Memory B cell (primary cell): ENCODE measurements at regions not wholly inside any gene's neighbourhood (a gene's known extent, or its start where the extent isn't known, plus 50 kb on each side); places are given as distances from the start of the nearest gene placed in this dataset.

Experiments used
- ATAC-seq: fragments of 150-1000 bp; cut with Tn5 transposase; 2 replicates; pipeline ENCODE4 v1.10.0; 2021; ENCODE audit warnings: low read depth, mild to moderate bottlenecking, moderate library complexity
- DNase-seq, 2 donors: peaks; one replicate each; pipeline ENCODE4 v3.0.0; 2022; ENCODE audit warnings: low spot score in 2 of 2
- H3K27ac Mint-ChIP-seq: one replicate; pipeline ENCODE4 v1.8.0; 2022; ENCODE audit warnings: mild to moderate bottlenecking, moderate library complexity, mixed read lengths
- H3K27me3 Mint-ChIP-seq: one replicate; pipeline ENCODE4 v1.8.0; 2022; ENCODE audit warnings: mixed read lengths
- H3K36me3 Mint-ChIP-seq: one replicate; pipeline ENCODE4 v1.8.0; 2022; ENCODE audit warnings: mild to moderate bottlenecking, mixed read lengths
- H3K4me1 Mint-ChIP-seq: one replicate; pipeline ENCODE4 v1.8.0; 2022; ENCODE audit warnings: mixed read lengths
- H3K4me3 Mint-ChIP-seq: one replicate; pipeline ENCODE4 v1.8.0; 2022; ENCODE audit warnings: mild to moderate bottlenecking, moderate library complexity, mixed read lengths
- H3K9me3 Mint-ChIP-seq: one replicate; pipeline ENCODE4 v1.8.0; 2022; ENCODE audit warnings: mixed read lengths

- no peaks in the 10 kb centered on the region for H3K4me1 Mint-ChIP-seq
- H3K27me3 Mint-ChIP-seq: peaks cover 3% of the 10 kb centered on the region
- no peak for DNase-seq
- peaks cover 6% of the 10 kb centered on the region for H3K9me3 Mint-ChIP-seq
- H3K27ac Mint-ChIP-seq: no peak overlapping the region
- H3K4me3 Mint-ChIP-seq: no peak overlapping the region
- no peak for ATAC-seq
- no peaks in the 10 kb centered on the region for H3K36me3 Mint-ChIP-seq
Observed at GRCh38 chr3:116871905-116872304, 162.3 kb downstream of the TUSC7 start.

GRCh38 chr3:116872688-116873087 lies 163.1 kb downstream of the TUSC7 start:
- Mint-ChIP-seq H3K4me3 (no peak overlapping the region), H3K36me3 (no peaks in the 10 kb centered on the region), H3K9me3 (peaks cover 6% of the 10 kb centered on the region), H3K27ac (no peak overlapping the region), H3K4me1 (no peaks in the 10 kb centered on the region), H3K27me3 (peaks cover 3% of the 10 kb centered on the region)
- DNase-seq (no peak), ATAC-seq (no peak)

GRCh38 chr3:116873142-116873541 lies 163.6 kb downstream of the TUSC7 start:
- Mint-ChIP-seq H3K9me3 (peaks cover 8% of the 10 kb centered on the region), H3K36me3 (peaks cover 2% of the 10 kb centered on the region), H3K4me3 (no peak overlapping the region), H3K4me1 (no peaks in the 10 kb centered on the region), H3K27ac (no peak overlapping the region), H3K27me3 (peaks cover 3% of the 10 kb centered on the region)
- DNase-seq (no peak), ATAC-seq (no peak)

- H3K36me3 Mint-ChIP-seq: peaks cover 8% of the 10 kb centered on the region
- H3K27me3 Mint-ChIP-seq: peaks cover 2% of the 10 kb centered on the region
- ATAC-seq (no peak), DNase-seq (no peak)
- no peaks in the 10 kb centered on the region for H3K4me1 Mint-ChIP-seq
- no peak overlapping the region for H3K4me3 Mint-ChIP-seq
- no peak overlapping the region for H3K27ac Mint-ChIP-seq
- H3K9me3 Mint-ChIP-seq: peaks cover 10% of the 10 kb centered on the region
Observed at GRCh38 chr3:116877968-116878367, 168.4 kb downstream of the TUSC7 start.

GRCh38 chr3:116886202-116886893 lies 176.8 kb downstream of the TUSC7 start:
- Mint-ChIP-seq H3K27me3 (no peaks in the 10 kb centered on the region), H3K27ac (peak overlapping the region; percentile 54), H3K4me3 (peak overlapping the region; percentile 75), H3K36me3 (no peaks in the 10 kb centered on the region), H3K9me3 (no peaks in the 10 kb centered on the region), H3K4me1 (peaks cover 9% of the 10 kb centered on the region)
- no peak for DNase-seq
- peak; percentile 80 for ATAC-seq

GRCh38 chr3:116896116-116896515 lies 186.5 kb downstream of the TUSC7 start:
- Mint-ChIP-seq H3K4me1 (peaks cover 5% of the 10 kb centered on the region), H3K27ac (peak overlapping the region; percentile 28), H3K4me3 (no peak overlapping the region), H3K9me3 (no peaks in the 10 kb centered on the region), H3K27me3 (no peaks in the 10 kb centered on the region), H3K36me3 (no peaks in the 10 kb centered on the region)
- ATAC-seq: no peak
- DNase-seq: no peak

GRCh38 chr3:116897382-116897781 lies 187.8 kb downstream of the TUSC7 start:
- no peaks in the 10 kb centered on the region for H3K27me3 Mint-ChIP-seq
- peaks cover 5% of the 10 kb centered on the region for H3K4me1 Mint-ChIP-seq

GRCh38 chr3:116899253-116899652 lies 189.7 kb downstream of the TUSC7 start:
- Mint-ChIP-seq H3K4me1 (peaks cover 5% of the 10 kb centered on the region), H3K9me3 (no peaks in the 10 kb centered on the region), H3K27ac (no peak overlapping the region), H3K36me3 (no peaks in the 10 kb centered on the region), H3K4me3 (no peak overlapping the region), H3K27me3 (no peaks in the 10 kb centered on the region)
- DNase-seq: no peak
- ATAC-seq: no peak

More at GRCh38 chr3:116897382-116897781, 187.8 kb downstream of the TUSC7 start:
- Mint-ChIP-seq H3K36me3 (no peaks in the 10 kb centered on the region), H3K9me3 (no peaks in the 10 kb centered on the region), H3K4me3 (no peak overlapping the region), H3K27ac (no peak overlapping the region)
- ATAC-seq (no peak), DNase-seq (no peak)

- H3K9me3 Mint-ChIP-seq: peaks cover 2% of the 10 kb centered on the region
- H3K27me3 Mint-ChIP-seq: no peaks in the 10 kb centered on the region
- DNase-seq (no peak), ATAC-seq (no peak)
- peaks cover 2% of the 10 kb centered on the region for H3K36me3 Mint-ChIP-seq
- no peak overlapping the region for H3K4me3 Mint-ChIP-seq
- H3K27ac Mint-ChIP-seq: no peak overlapping the region
- no peaks in the 10 kb centered on the region for H3K4me1 Mint-ChIP-seq
Observed at GRCh38 chr3:116905334-116905733, 195.8 kb downstream of the TUSC7 start.

GRCh38 chr3:116905794-116906193 lies 196.2 kb downstream of the TUSC7 start:
- peaks cover 2% of the 10 kb centered on the region for H3K9me3 Mint-ChIP-seq
- H3K36me3 Mint-ChIP-seq: peaks cover 2% of the 10 kb centered on the region
- ATAC-seq: no peak

GRCh38 chr3:116912116-116912515 lies 202.5 kb downstream of the TUSC7 start:
- Mint-ChIP-seq H3K27ac (no peak overlapping the region), H3K27me3 (no peaks in the 10 kb centered on the region), H3K9me3 (peaks cover 2% of the 10 kb centered on the region), H3K4me3 (no peak overlapping the region), H3K4me1 (peaks cover 5% of the 10 kb centered on the region), H3K36me3 (peaks cover 2% of the 10 kb centered on the region)
- ATAC-seq: no peak
- no peak for DNase-seq

More at GRCh38 chr3:116905794-116906193, 196.2 kb downstream of the TUSC7 start:
- Mint-ChIP-seq H3K4me1 (peaks cover under 1% of the 10 kb centered on the region), H3K27ac (no peak overlapping the region), H3K4me3 (no peak overlapping the region), H3K27me3 (no peaks in the 10 kb centered on the region)
- no peak for DNase-seq

- no peak overlapping the region for H3K4me3 Mint-ChIP-seq
- H3K27me3 Mint-ChIP-seq: no peaks in the 10 kb centered on the region
- ATAC-seq (no peak), DNase-seq (no peak)
- H3K4me1 Mint-ChIP-seq: peaks cover 5% of the 10 kb centered on the region
- no peaks in the 10 kb centered on the region for H3K36me3 Mint-ChIP-seq
- no peaks in the 10 kb centered on the region for H3K9me3 Mint-ChIP-seq
- H3K27ac Mint-ChIP-seq: no peak overlapping the region
Observed at GRCh38 chr3:116914004-116914403, 204.4 kb downstream of the TUSC7 start.

GRCh38 chr3:116916836-116917235 lies 207.3 kb downstream of the TUSC7 start:
- H3K9me3 Mint-ChIP-seq: no peaks in the 10 kb centered on the region
- H3K36me3 Mint-ChIP-seq: no peaks in the 10 kb centered on the region
- DNase-seq: no peak
- H3K27ac Mint-ChIP-seq: no peak overlapping the region
- H3K4me1 Mint-ChIP-seq: no peaks in the 10 kb centered on the region
- ATAC-seq: no peak
- no peak overlapping the region for H3K4me3 Mint-ChIP-seq
- H3K27me3 Mint-ChIP-seq: no peaks in the 10 kb centered on the region

- no peak overlapping the region for H3K27ac Mint-ChIP-seq
- H3K27me3 Mint-ChIP-seq: no peaks in the 10 kb centered on the region
- H3K4me1 Mint-ChIP-seq: no peaks in the 10 kb centered on the region
- no peak for DNase-seq
- H3K9me3 Mint-ChIP-seq: peaks cover 13% of the 10 kb centered on the region
- no peaks in the 10 kb centered on the region for H3K36me3 Mint-ChIP-seq
- H3K4me3 Mint-ChIP-seq: no peak overlapping the region
- ATAC-seq: no peak
Observed at GRCh38 chr3:116920826-116921610, 211.4 kb downstream of the TUSC7 start.
